ENCODE measurements at regions not wholly inside any gene's neighbourhood (a gene's known extent, or its start where the extent isn't known, plus 50 kb on each side); places are given as distances from the start of the nearest gene placed in this dataset.
"Not testable (repeated sequence)": the region's sequence is repeated elsewhere in the genome, so short reads cannot be mapped to it uniquely, and the experiment has no call there.

GRCh38 chr2:16417726-16418125, 247.9 kb downstream of the CYRIA start:
- H3K4me3 Mint-ChIP-seq, result no peak overlapping the region

GRCh38 chr2:16416651-16417050, 249.0 kb downstream of the CYRIA start:
- Mint-ChIP-seq H3K4me3 (no peak overlapping the region), H3K27ac (no peak overlapping the region), H3K36me3 (no peaks in the 10 kb centered on the region), H3K9me3 (peaks cover 0 to 7% (median 0%) of the 10 kb centered on the region in 5 donors), H3K4me1 (no peaks in the 10 kb centered on the region), H3K27me3 (no peaks in the 10 kb centered on the region)
- no peak for DNase-seq
- Histone ChIP-seq H3K4me1 (ENCODE audit: insufficient read depth, low read length) (no peaks in the 10 kb centered on the region), H3K27ac (ENCODE audit: low read depth, low read length) (no peak overlapping the region), H3K9me3 (ENCODE audit: low read length) (no peaks in the 10 kb centered on the region), H3K4me3 (ENCODE audit: low read length) (no peak overlapping the region), H3K27me3 (ENCODE audit: insufficient read depth, low read length, poor library complexity, severe bottlenecking) (no peaks in the 10 kb centered on the region), H3K36me3 (ENCODE audit: insufficient read depth, low read length) (no peaks in the 10 kb centered on the region)
- POLR2A ChIA-PET, result no interaction called here
- CTCF ChIA-PET, result no interaction called here

More at GRCh38 chr2:16417726-16418125, 247.9 kb downstream of the CYRIA start:
- Histone ChIP-seq H3K9me3 (ENCODE audit: low read length) (no peaks in the 10 kb centered on the region), H3K4me3 (ENCODE audit: low read length) (no peak overlapping the region), H3K27ac (ENCODE audit: low read depth, low read length) (no peak overlapping the region), H3K4me1 (ENCODE audit: insufficient read depth, low read length) (no peaks in the 10 kb centered on the region), H3K27me3 (ENCODE audit: insufficient read depth, low read length, poor library complexity, severe bottlenecking) (no peaks in the 10 kb centered on the region), H3K36me3 (ENCODE audit: insufficient read depth, low read length) (no peaks in the 10 kb centered on the region)
- Mint-ChIP-seq H3K36me3 (no peaks in the 10 kb centered on the region), H3K27me3 (no peaks in the 10 kb centered on the region), H3K27ac (no peak overlapping the region), H3K4me1 (no peaks in the 10 kb centered on the region), H3K9me3 (peaks cover 0 to 7% (median 0%) of the 10 kb centered on the region in 5 donors)
- no peak for DNase-seq
- CTCF ChIA-PET, result no interaction called here
- POLR2A ChIA-PET, result no interaction called here

- H3K4me1 Mint-ChIP-seq, CTCF ChIA-PET: not testable (repeated sequence)
Observed at GRCh38 chr2:16415861-16416260, 249.8 kb downstream of the CYRIA start.

GRCh38 chr2:16413947-16414346, 251.7 kb downstream of the CYRIA start:
- Histone ChIP-seq H3K4me1 (ENCODE audit: insufficient read depth, low read length) (no peaks in the 10 kb centered on the region), H3K36me3 (ENCODE audit: insufficient read depth, low read length) (no peaks in the 10 kb centered on the region), H3K27ac (ENCODE audit: low read depth, low read length) (no peak overlapping the region), H3K9me3 (ENCODE audit: low read length) (no peaks in the 10 kb centered on the region), H3K27me3 (ENCODE audit: insufficient read depth, low read length, poor library complexity, severe bottlenecking) (no peaks in the 10 kb centered on the region), H3K4me3 (ENCODE audit: low read length) (no peak overlapping the region)
- ChIA-PET POLR2A (no interaction called here), CTCF (no interaction called here)
- Mint-ChIP-seq H3K27ac (no peak overlapping the region), H3K9me3 (peaks cover 0 to 7% (median 0%) of the 10 kb centered on the region in 5 donors), H3K4me1 (no peaks in the 10 kb centered on the region), H3K36me3 (no peaks in the 10 kb centered on the region), H3K27me3 (no peaks in the 10 kb centered on the region), H3K4me3 (no peak overlapping the region)
- DNase-seq, result no peak

More at GRCh38 chr2:16415861-16416260, 249.8 kb downstream of the CYRIA start:
- H3K4me3 ChIP-seq (ENCODE audit: low read length); H3K9me3 ChIP-seq (ENCODE audit: low read length); H3K27ac ChIP-seq (ENCODE audit: low read depth, low read length); DNase-seq; H3K4me3 Mint-ChIP-seq; H3K27me3 ChIP-seq (ENCODE audit: insufficient read depth, low read length, poor library complexity, severe bottlenecking); H3K36me3 ChIP-seq (ENCODE audit: insufficient read depth, low read length); H3K27ac Mint-ChIP-seq; H3K36me3 Mint-ChIP-seq; H3K9me3 Mint-ChIP-seq; H3K4me1 ChIP-seq (ENCODE audit: insufficient read depth, low read length); POLR2A ChIA-PET; H3K27me3 Mint-ChIP-seq: not testable (repeated sequence)

- H3K9me3 Mint-ChIP-seq, result peaks cover 0 to 7% (median 0%) of the 10 kb centered on the region in 5 donors
- H3K36me3 ChIP-seq (ENCODE audit: insufficient read depth, low read length), result no peaks in the 10 kb centered on the region
- POLR2A ChIA-PET, result no interaction called here
- no peak overlapping the region for H3K4me3 ChIP-seq (ENCODE audit: low read length)
- H3K4me1 Mint-ChIP-seq, result no peaks in the 10 kb centered on the region
- no peaks in the 10 kb centered on the region for H3K27me3 Mint-ChIP-seq
- no peaks in the 10 kb centered on the region for H3K27me3 ChIP-seq (ENCODE audit: insufficient read depth, low read length, poor library complexity, severe bottlenecking)
- H3K9me3 ChIP-seq (ENCODE audit: low read length), result no peaks in the 10 kb centered on the region
- no peak overlapping the region for H3K27ac ChIP-seq (ENCODE audit: low read depth, low read length)
- no peaks in the 10 kb centered on the region for H3K4me1 ChIP-seq (ENCODE audit: insufficient read depth, low read length)
- H3K36me3 Mint-ChIP-seq, result no peaks in the 10 kb centered on the region
- CTCF ChIA-PET, result no interaction called here
- no peak for DNase-seq
- H3K4me3 Mint-ChIP-seq, result no peak overlapping the region
- no peak overlapping the region for H3K27ac Mint-ChIP-seq
Observed at GRCh38 chr2:16413285-16413684, 252.3 kb downstream of the CYRIA start.

- Mint-ChIP-seq H3K9me3 (peaks cover 0 to 7% (median 0%) of the 10 kb centered on the region in 5 donors), H3K27ac (no peak overlapping the region), H3K4me3 (no peak overlapping the region), H3K27me3 (no peaks in the 10 kb centered on the region), H3K4me1 (no peaks in the 10 kb centered on the region), H3K36me3 (no peaks in the 10 kb centered on the region)
- ChIA-PET CTCF (no interaction called here), POLR2A (no interaction called here)
- no peaks in the 10 kb centered on the region for H3K36me3 ChIP-seq (ENCODE audit: insufficient read depth, low read length)
- H3K4me1 ChIP-seq (ENCODE audit: insufficient read depth, low read length), result no peaks in the 10 kb centered on the region
- H3K4me3 ChIP-seq (ENCODE audit: low read length), result no peak overlapping the region
- DNase-seq, result no peak
- H3K27ac ChIP-seq (ENCODE audit: low read depth, low read length), result no peak overlapping the region
- H3K9me3 ChIP-seq (ENCODE audit: low read length), result no peaks in the 10 kb centered on the region
- H3K27me3 ChIP-seq (ENCODE audit: insufficient read depth, low read length, poor library complexity, severe bottlenecking), result no peaks in the 10 kb centered on the region
Observed at GRCh38 chr2:16412321-16413030, 253.2 kb downstream of the CYRIA start.

GRCh38 chr2:16411788-16412187, 253.8 kb downstream of the CYRIA start:
- Mint-ChIP-seq H3K27me3 (no peaks in the 10 kb centered on the region), H3K9me3 (peaks cover 0 to 7% (median 0%) of the 10 kb centered on the region in 5 donors), H3K4me1 (no peaks in the 10 kb centered on the region), H3K36me3 (no peaks in the 10 kb centered on the region), H3K4me3 (no peak overlapping the region), H3K27ac (no peak overlapping the region)
- H3K4me1 ChIP-seq (ENCODE audit: insufficient read depth, low read length), result no peaks in the 10 kb centered on the region
- no peak for DNase-seq
- no peaks in the 10 kb centered on the region for H3K27me3 ChIP-seq (ENCODE audit: insufficient read depth, low read length, poor library complexity, severe bottlenecking)
- POLR2A ChIA-PET, result no interaction called here
- no peaks in the 10 kb centered on the region for H3K36me3 ChIP-seq (ENCODE audit: insufficient read depth, low read length)
- H3K27ac ChIP-seq (ENCODE audit: low read depth, low read length), result no peak overlapping the region
- H3K9me3 ChIP-seq (ENCODE audit: low read length), result no peaks in the 10 kb centered on the region
- CTCF ChIA-PET, result no interaction called here
- H3K4me3 ChIP-seq (ENCODE audit: low read length), result no peak overlapping the region

GRCh38 chr2:16409849-16410248, 255.8 kb downstream of the CYRIA start:
- peaks cover 0 to 4% (median 0%) of the 10 kb centered on the region in 5 donors for H3K9me3 Mint-ChIP-seq
- H3K27me3 ChIP-seq (ENCODE audit: insufficient read depth, low read length, poor library complexity, severe bottlenecking), result no peaks in the 10 kb centered on the region
- no peaks in the 10 kb centered on the region for H3K36me3 Mint-ChIP-seq
- no peaks in the 10 kb centered on the region for H3K4me1 ChIP-seq (ENCODE audit: insufficient read depth, low read length)
- H3K4me3 ChIP-seq (ENCODE audit: low read length), result no peak overlapping the region
- no peak for DNase-seq
- H3K4me3 Mint-ChIP-seq, result no peak overlapping the region
- H3K27ac ChIP-seq (ENCODE audit: low read depth, low read length), result no peak overlapping the region
- no peaks in the 10 kb centered on the region for H3K36me3 ChIP-seq (ENCODE audit: insufficient read depth, low read length)
- ChIA-PET POLR2A (no interaction called here), CTCF (no interaction called here)
- no peaks in the 10 kb centered on the region for H3K4me1 Mint-ChIP-seq
- H3K27ac Mint-ChIP-seq, result no peak overlapping the region
- H3K27me3 Mint-ChIP-seq, result no peaks in the 10 kb centered on the region
- H3K9me3 ChIP-seq (ENCODE audit: low read length), result no peaks in the 10 kb centered on the region

GRCh38 chr2:16409006-16409390, 256.6 kb downstream of the CYRIA start:
- Histone ChIP-seq H3K36me3 (ENCODE audit: insufficient read depth, low read length) (no peaks in the 10 kb centered on the region), H3K27ac (ENCODE audit: low read depth, low read length) (no peak overlapping the region), H3K9me3 (ENCODE audit: low read length) (no peaks in the 10 kb centered on the region), H3K4me3 (ENCODE audit: low read length) (no peak overlapping the region), H3K27me3 (ENCODE audit: insufficient read depth, low read length, poor library complexity, severe bottlenecking) (no peaks in the 10 kb centered on the region), H3K4me1 (ENCODE audit: insufficient read depth, low read length) (no peaks in the 10 kb centered on the region)
- DNase-seq, result no peak
- Mint-ChIP-seq H3K27ac (no peak overlapping the region), H3K4me1 (no peaks in the 10 kb centered on the region), H3K4me3 (no peak overlapping the region), H3K36me3 (no peaks in the 10 kb centered on the region), H3K27me3 (no peaks in the 10 kb centered on the region), H3K9me3 (peaks cover 0 to 2% (median 0%) of the 10 kb centered on the region in 5 donors)
- ChIA-PET CTCF (no interaction called here), POLR2A (no interaction called here)
